Inflammatory macrophage (primary cell): ENCODE measurements at regions not wholly inside any gene's neighbourhood (a gene's known extent, or its start where the extent isn't known, plus 50 kb on each side); places are given as distances from the start of the nearest gene placed in this dataset.

Experiments
- DNase-seq, 2 donors: peaks; one replicate each; pipeline ENCODE4 v3.0.0-alpha.2; 2020 to 2022

DNA sequence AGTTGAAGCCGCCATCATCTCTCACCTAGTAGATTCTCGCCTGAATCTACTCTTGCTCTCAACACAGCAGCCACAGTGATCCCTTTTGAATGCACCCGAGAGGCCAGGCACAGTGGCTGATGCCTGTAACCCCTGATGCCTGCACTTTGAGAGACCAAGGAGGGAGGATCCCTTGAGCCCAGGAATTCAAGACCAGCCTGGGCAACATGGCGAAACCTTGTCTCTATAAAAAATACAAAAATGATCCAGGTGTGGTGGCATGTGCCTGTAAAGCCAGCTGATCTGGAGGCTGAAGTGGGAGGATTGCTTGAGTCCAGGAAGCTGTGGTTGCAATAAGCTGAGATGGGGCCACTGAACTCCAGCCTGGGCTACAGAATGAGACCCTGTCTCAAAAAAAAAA, 60.3 kb upstream of the EML4 start:
- DNase-seq, result no peak

DNA sequence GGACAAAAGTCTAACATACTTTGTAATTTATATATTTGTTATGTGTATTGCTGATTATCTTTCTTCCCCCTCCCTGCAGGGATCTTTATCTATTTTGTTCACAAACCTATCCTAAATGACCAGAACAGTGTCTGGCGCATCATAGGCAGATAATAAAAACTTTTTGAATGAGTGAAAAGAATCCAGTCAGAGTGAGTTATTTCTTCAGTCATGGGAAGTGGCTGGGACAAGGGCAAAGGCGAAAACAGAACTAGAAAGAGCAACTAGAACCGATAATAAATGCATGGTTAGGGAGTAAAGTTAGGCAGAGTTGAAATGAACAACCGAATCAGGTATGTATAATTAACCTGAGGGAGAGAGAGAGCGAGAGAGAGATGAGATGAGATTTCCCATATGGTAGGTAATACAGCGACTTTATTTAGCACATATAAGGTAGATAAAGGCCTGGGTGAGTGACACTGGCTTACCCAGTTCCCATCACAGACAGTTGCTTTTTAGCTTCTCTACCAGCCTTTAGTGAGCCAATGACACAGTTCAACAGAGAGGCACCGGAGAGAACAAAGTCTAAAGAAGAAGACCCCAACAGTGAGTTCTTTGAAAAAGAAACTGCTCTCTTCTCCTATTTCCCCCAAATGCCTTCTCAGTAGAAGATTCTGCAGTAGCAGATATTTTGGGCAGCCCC, 59.1 kb upstream of the EML4 start:
- DNase-seq, result peak in 1 of 2 donors; percentile 18

DNA sequence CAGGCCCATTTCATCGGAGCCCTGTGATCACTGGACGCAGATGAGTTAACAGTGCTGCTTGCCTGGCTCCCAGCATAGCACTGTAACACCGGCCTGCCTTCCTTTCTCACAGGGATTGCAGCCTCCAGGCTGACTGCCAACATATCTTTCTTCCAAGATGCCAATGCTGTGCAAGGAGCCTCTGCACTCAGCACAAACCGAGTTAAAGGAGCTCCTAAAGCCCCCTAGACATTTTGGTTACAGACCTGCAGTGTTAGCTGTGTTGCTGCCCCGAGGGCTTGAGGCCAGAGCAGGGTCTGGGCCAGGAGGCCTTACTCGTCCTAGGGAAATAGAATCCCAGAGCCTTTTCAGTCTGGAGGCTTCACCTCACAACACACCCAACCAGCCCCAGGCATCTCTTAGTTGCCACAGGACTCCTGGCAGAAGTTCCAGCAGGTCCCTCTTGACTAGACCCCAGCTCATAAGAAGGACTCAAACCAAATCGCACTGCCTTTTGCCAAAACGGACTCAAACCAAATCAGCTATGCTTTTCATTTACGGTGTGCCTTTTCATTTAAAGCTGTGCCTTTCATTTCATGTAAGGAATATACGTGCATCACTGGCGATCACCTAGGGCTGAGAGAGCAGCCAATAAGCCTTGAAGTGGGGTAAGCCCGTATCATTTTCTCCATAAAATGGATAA, 58.4 kb upstream of the EML4 start:
- no peak for DNase-seq

DNA sequence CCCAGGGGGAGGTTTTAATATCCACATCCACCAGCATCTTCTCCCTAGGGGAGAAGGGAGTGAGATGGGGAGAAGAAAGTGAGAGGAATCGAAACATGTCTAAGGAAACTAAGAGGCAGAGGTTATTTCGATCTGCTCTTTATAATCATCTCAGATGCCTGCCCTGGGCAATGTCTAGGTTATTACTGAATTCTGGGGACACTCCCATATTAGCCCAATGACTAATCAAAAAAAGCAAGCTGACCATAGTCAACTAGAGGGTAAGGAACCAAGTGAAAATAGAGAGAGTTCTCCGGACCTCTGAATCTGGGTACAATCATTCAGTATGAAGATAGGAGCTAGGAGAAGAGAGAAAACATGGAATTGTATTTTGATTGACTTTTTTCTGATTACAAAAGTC, 56.7 kb upstream of the EML4 start:
- DNase-seq, result peak in 1 of 2 donors; percentile 41

DNA sequence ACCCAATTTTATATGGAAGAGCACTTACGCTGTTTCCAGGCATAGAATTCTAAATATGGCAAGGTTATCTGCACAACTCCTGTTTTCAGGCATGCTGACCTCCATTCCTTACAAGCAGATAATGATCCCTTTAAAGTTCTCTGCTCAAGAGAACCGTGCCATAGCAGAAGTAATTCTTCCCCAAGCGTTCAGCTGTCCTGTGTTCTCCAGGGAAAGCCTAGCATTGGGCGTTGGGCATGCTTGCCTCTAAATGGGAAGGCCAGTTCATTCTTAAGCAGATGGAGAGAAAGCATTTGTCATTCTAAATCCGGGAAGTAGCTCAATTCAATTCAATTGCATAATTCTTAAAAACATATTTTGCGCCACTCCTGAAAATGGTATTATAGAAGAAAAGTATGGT, 55.7 kb upstream of the EML4 start:
- DNase-seq, result peak; percentile 55 to 68

DNA sequence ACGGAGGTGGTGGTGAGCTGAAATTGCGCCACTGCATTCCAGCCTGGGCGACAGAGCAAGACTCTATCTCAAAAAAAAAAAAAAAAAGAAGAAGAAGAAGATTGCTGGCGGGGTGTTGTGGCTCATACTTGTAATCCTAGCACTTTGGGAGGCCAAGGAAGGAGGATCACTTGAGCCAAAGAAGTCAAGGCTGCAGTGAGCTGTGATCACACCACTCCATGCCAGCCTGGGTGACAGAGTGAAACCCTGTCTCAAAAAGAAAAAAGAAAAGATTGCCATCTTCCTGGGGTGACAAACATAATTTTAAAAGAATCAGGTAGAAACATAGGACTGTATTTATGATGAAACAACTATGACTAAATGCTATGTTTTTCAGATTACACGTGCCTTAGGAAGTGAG, 55.1 kb upstream of the EML4 start:
- DNase-seq, result peak; percentile 41 to 47

DNA sequence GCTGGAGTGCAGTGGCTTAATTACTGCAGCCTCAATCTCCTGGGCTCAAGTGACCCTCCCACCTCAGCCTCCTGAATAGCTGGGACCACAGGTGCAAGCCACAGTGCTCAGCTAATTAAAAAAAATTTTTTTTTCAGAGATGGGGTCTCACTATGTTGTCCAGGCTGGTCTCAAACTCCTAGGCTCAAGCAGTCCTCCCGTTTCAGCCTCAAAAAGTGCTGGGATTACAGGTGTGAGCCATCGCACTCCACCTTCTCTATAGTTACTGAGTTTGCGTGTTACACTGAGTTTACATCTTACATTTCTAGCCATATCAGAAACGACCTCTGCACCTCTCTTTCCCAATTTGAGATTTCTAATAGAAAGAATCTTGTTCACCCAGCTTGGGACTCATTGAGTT, 53.6 kb upstream of the EML4 start:
- no peak for DNase-seq

DNA sequence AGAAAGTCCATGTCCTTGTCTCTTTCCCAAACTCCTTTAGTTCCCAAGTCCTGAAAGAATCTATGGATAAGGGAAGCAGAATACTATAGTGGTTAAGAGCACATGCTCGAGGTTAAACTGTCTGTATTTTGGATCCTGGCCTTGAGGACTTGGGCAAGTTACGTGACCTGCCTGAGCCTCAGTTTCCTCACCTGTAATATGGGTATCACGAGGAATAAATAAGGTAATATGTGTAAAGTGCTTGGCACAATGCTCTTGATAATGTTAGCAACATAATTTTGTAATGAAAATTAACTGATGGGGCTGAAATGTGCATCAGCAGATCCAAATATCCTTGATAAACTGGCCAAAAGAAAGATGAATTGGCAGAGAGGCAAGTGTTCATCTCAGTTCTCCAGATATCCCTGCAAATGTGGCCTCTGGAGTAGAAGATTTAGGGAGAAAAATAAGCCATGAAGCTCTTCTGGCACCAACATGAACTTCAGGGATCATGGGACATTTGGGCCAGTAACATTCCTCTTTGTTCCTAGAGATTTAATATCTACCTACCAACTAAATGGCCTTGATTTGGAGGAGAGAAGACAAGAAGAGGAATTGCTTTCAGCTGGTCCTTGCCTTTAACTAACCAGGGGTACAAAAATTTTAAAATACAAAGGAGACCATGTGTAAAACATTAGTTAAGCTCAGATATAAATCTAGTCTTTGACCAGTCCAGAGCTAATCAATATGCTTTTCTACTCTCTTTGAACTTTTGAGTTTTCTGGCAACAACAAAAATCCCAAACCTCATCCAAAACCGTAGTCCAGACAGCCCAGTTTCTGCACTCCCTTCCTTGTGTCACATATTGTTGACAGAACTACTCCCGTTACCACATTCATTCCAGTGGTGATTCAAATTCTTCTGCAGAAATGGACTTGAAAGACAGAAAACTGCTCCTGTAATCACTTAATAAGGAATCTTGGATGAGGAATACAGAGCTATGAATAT, 52.7 kb upstream of the EML4 start:
- no peak for DNase-seq

DNA sequence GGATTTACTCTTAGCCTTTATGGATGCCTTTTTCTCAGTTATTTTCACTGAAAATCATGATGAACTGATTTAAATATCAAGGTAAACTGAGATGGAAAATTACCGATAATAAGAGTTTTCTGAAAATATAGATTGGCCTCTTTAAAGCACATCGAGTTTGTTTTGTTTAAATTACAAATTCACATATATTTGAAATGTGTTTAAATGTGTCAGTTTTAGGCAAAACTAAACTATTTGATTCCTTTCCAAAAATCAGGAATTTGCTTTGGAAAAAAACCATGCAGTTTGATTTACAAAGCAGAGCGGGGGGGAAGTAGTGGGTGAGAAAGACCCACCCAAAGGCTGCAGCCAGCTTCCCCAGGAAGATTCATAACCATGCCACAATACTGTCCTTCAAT, 52.0 kb upstream of the EML4 start:
- DNase-seq, result peak in 1 of 2 donors; percentile 7

DNA sequence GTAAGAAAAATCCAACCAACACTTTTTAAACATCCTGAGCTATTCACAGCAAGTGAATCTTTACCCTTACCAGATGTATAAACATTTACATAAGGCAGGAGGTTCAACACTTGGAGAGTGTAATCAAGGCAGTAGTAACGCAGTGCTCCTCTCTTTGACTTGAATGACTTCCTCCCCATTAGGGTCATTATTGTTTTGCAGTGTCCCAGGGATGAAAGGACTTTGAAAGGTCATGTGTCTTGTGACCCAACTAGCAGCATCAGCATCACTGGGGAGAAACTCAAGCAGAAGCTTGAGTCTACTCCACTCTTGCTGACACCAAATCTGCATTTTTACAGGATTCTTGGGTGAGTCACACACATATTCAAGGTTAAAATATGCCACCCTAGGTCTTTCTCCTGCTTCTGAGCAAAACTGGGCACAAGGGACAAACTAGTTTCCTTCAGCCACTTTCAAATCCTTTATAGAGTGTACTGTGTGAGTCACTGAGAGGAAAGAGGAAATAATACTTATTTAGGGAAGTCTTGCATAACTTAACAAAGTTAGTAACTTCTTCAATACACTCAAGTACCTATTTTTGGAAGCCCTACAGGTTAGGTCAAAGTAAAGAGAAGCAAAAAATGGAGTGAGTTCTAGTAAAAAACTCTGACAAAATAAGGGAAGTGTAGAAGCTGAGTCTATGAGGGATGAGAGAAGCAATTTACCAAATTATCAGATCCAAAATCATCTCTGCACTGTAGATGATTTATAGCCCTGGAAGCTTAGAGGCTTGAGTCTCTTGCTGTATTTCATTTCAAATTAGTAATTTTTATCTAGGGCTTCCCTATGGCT, 51.0 kb upstream of the EML4 start:
- peak; percentile 90 to 97 for DNase-seq

DNA sequence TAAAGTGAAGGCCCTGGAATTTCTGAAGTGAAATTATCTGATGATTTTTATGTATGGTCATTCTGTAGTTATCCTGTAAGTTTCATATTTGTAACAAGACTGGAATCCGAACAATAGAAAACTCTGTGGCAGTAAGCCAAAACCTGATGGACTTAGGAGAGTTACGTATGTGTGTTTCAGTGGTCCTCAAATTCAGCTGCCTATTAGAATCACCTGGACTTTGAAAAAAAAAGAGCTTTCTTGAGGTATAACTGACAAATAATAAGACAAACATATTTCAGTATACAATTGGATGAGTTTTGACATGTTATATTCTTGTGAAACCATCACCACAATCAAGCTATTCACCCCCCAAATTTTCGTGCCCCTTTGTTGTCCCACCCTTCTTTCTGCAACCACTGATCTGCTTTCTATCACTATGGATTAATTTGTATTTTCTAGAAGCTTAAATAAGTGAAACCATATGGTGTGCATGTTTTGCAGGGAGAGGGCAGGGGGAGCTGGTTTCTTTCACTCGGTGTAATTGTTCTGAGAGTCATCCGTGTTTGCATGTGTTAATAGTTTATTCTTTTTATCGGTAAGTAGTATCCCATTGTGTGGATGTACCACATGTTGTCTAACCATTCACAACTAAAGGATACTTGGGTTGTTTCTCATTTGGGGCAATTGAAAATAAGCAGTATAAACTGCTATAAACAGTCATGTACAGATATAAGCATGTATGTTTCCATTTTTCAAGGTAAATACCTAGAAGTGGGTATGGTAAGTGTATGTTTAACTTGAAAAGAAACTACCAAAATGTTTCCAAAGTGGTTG, 50.2 kb upstream of the EML4 start:
- DNase-seq, result no peak
